ENCODE measurements at regions not wholly inside any gene's neighbourhood (a gene's known extent, or its start where the extent isn't known, plus 50 kb on each side); places are given as distances from the start of the nearest gene placed in this dataset.

DNA sequence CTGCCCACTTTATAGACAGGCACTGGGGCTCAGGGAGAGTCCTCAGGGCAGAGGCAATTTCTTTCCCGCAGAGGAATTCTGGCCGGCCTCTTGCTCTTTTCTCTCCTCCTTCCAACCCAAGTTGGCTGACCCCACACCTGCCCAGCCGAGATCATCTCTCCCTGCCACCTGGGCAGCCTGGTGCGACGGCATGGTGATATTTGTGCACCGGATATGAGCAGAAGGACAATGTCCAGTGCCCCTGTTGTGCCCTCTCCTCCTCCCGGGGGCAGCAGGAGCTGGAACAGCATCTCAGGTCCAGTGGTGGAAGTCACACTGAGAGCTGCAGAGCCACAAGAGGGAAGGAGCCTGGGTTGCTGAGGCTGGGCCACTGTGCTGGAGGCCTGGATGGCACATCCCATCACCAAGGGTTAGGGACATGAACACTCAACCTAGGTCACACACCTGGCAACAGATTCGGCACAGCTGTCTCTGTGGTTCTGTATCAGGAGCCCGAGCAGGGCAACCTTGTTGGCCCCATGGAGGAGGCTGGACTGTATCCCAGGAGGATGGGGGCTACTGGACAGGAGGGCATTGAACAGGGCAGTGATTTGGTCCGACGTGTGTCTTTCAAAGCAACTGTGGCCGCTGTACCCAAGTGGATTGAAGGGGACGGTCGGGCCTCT lies 57.7 kb upstream of the DIO3 start:
- TF ChIP-seq TAF1 (IDR thresholded peaks at IDR 0.05; ENCODE audit: borderline replicate concordance, insufficient read depth, low read length): no peak
- TF ChIP-seq, protein P1, sequence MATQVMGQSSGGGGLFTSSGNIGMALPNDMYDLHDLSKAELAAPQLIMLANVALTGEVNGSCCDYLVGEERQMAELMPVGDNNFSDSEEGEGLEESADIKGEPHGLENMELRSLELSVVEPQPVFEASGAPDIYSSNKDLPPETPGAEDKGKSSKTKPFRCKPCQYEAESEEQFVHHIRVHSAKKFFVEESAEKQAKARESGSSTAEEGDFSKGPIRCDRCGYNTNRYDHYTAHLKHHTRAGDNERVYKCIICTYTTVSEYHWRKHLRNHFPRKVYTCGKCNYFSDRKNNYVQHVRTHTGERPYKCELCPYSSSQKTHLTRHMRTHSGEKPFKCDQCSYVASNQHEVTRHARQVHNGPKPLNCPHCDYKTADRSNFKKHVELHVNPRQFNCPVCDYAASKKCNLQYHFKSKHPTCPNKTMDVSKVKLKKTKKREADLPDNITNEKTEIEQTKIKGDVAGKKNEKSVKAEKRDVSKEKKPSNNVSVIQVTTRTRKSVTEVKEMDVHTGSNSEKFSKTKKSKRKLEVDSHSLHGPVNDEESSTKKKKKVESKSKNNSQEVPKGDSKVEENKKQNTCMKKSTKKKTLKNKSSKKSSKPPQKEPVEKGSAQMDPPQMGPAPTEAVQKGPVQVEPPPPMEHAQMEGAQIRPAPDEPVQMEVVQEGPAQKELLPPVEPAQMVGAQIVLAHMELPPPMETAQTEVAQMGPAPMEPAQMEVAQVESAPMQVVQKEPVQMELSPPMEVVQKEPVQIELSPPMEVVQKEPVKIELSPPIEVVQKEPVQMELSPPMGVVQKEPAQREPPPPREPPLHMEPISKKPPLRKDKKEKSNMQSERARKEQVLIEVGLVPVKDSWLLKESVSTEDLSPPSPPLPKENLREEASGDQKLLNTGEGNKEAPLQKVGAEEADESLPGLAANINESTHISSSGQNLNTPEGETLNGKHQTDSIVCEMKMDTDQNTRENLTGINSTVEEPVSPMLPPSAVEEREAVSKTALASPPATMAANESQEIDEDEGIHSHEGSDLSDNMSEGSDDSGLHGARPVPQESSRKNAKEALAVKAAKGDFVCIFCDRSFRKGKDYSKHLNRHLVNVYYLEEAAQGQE (IDR thresholded peaks at IDR 0.05; ENCODE audit: insufficient read depth in 1 of 2, low read depth in 2 of 2, low read length in 2 of 2): no peak
- TF ChIP-seq POLR2AphosphoS5 (IDR thresholded peaks at IDR 0.05; ENCODE audit: low read depth, low read length): no peak
- no peak for TF ChIP-seq SIN3A (IDR thresholded peaks at IDR 0.05; ENCODE audit: borderline replicate concordance, insufficient read depth, low read length)
- no peak for TF ChIP-seq FOXP2 (optimal IDR thresholded peaks at IDR 0.05; ENCODE audit: borderline replicate concordance, extremely low read depth, extremely low read length, insufficient read depth)

Data from PFSK-1 (cell line).